Ascending aorta (tissue), 2 donors: ENCODE measurements at regions not wholly inside any gene's neighbourhood (a gene's known extent, or its start where the extent isn't known, plus 50 kb on each side); places are given as distances from the start of the nearest gene placed in this dataset.
A peak's percentile ranks its signal among the peaks of the same experiment; 100 is the strongest.
"Not testable (repeated sequence)": the region's sequence is repeated elsewhere in the genome, so short reads cannot be mapped to it uniquely, and the experiment has no call there.

Experiments
- DNase-seq, 2 donors: peaks; one replicate each; pipeline ENCODE4 v3.0.0-alpha.2; 2019; ENCODE audit warnings: low spot score in 2 of 2
- H3K27ac ChIP-seq, 2 donors: fragments of 200-600 bp; sonication (generic); one replicate each; pipeline ENCODE4 v1.5.1; 2016 to 2017; ENCODE audit warnings: mild to moderate bottlenecking in 1 of 2
- H3K27me3 ChIP-seq: fragments of 200-600 bp; sonication (generic); one replicate; pipeline ENCODE4 v1.5.1; 2017
- H3K36me3 ChIP-seq, 2 donors: fragments of 200-600 bp; sonication (generic); one replicate each; pipeline ENCODE4 v1.5.1; 2016
- H3K4me1 ChIP-seq, 2 donors: fragments of 200-600 bp; sonication (generic); one replicate each; pipeline ENCODE4 v1.5.1; 2016 to 2017; ENCODE audit warnings: mild to moderate bottlenecking in 1 of 2
- H3K4me3 ChIP-seq, 2 donors: fragments of 200-600 bp; sonication (generic); one replicate each; pipeline ENCODE4 v1.5.1; 2016 to 2017; ENCODE audit warnings: mild to moderate bottlenecking in 1 of 2
- H3K9me3 ChIP-seq, 2 donors: fragments of 200-600 bp; sonication (generic); one replicate each; pipeline ENCODE4 v1.5.1; 2016
- intact Hi-C: fragments of 100-400 bp; cut with DNase I; formaldehyde crosslinking; loops from one replicate; pipeline ENCODE4 v1.15.1; 2023
- TF ChIP-seq, protein P1 (sequence below), 3 experiments: fragments of 200-600 bp in 2 of 3; fragments of 450-650 bp in 1 of 3; sonication (generic) in 2 of 3; IDR thresholded peaks; one replicate each; pipeline ENCODE4 v1.5.1; 2016 to 2019; ENCODE audit warnings: antibody characterized with exemption in 3 of 3, mild to moderate bottlenecking in 1 of 3, moderate library complexity in 1 of 3

DNA sequence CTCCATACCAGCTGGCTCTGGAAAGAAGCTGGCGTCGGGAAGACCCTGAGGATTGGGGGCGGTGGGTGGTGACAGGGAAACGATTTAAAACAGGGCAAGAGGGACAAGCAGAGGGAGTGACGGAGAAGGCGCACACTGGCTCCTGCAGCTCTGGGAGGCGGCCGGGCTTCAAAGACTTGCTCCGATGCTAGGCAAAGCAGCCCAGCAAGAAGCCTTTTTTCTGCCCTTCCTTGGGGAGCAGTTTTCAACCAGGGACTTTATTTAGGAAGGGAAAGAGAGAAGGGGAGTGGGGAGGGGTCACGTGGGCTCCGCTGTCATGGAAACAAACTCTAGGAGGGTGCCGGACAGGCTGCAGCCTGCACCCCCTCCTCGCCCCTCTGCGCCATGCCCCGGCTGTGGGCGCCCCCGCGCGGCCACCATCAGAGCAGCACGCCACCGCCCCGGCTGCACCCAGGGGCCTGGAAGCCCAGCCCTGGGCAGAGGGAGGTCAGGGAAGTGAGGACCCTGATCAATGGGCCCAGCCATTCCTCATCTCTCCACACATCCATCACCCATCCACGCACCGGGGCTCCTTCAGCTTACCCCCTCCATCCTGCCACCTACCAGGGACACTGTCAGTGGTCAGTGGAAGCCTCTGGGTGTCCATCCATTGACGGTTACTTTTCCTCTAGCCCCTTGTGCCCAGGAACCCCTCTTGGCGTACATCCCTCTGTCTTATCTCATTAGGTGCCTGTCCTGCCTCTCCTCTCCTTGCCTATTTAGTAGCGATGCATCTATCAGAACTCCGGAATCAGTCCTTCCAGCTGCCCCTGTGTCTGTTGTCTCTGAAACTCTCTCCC is 66.6 kb upstream of the CCDC167 start:
- peak overlapping the region; percentile 51 to 63 for H3K4me3 ChIP-seq
- intact Hi-C loops = loop anchor here (1.0 to 5.0 kb wide), 4 partner anchors 82 to 241 kb away; no protein-coding TSS in a partner anchor
- TF ChIP-seq, protein P1, sequence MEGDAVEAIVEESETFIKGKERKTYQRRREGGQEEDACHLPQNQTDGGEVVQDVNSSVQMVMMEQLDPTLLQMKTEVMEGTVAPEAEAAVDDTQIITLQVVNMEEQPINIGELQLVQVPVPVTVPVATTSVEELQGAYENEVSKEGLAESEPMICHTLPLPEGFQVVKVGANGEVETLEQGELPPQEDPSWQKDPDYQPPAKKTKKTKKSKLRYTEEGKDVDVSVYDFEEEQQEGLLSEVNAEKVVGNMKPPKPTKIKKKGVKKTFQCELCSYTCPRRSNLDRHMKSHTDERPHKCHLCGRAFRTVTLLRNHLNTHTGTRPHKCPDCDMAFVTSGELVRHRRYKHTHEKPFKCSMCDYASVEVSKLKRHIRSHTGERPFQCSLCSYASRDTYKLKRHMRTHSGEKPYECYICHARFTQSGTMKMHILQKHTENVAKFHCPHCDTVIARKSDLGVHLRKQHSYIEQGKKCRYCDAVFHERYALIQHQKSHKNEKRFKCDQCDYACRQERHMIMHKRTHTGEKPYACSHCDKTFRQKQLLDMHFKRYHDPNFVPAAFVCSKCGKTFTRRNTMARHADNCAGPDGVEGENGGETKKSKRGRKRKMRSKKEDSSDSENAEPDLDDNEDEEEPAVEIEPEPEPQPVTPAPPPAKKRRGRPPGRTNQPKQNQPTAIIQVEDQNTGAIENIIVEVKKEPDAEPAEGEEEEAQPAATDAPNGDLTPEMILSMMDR (IDR thresholded peaks at IDR 0.05) = peak; percentile 82 to 92 (median 83)
- no peak overlapping the region for H3K27ac ChIP-seq
- no peaks in the 10 kb centered on the region for H3K27me3 ChIP-seq
- H3K36me3 ChIP-seq = no peaks in the 10 kb centered on the region
- DNase-seq = no peak
- H3K4me1 ChIP-seq = peaks cover 0 to 15% of the 10 kb centered on the region in 2 donors
- H3K9me3 ChIP-seq = no peaks in the 10 kb centered on the region

DNA sequence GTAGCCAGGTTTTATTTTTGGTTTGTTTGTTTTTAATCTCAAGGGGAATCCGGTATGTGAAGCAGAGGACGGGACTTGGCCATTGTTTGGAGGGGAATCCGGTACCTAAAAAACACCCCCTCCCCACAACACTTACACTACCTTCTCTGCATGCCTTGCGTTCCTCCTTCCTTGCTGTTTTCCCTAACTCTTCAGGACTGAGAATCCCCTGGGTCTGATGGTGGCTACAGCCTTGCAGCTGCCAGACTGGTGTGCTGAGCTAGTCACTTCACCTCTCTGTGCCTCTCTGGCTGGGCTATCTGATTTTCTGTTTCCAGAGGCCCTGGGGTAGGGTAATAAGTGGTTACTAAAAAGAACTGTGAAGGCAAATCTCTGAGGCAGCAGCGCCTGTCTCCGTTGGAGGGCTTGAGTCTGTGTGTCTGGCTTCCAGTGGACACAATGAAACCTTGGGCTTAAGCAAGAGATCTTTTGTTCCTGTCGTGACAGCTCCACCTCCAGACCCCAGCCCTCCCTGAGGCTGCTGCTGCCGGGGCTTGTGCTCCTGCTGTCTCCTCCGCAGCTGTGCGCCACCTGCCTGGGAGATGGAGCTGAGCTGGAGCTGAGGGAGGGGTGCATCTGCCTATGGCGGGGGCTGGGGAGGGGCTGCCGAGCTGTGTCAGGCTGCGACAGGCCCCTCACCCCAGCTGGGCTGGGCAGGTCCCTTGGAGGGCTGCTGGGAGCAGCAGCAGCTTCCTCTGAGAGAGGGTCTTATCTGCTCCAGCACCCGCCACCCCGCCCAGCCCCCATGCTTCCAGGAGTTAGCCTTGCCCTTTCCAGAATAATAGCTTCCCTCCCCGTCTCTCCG is 65.8 kb upstream of the CCDC167 start:
- TF ChIP-seq, protein P1 (IDR thresholded peaks at IDR 0.05) = peak in 1 of 3 experiments; percentile 31

DNA sequence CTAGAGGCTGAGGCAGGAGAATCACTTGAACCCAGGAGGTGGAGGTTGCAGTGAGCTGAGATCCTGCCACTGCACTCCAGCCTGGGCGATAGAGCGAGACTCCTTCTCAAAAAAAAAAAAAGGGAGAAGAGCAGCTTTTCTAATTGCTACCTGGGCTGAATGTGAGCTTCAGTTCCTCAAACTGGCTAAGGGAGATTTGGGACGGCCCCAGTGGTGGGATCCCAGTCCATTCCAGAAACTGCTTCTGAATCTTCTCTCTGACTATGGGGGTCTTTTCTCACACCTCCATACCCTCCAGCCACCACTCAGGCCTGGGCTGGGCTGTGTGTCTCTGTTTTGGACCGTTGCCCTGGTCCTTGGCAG is 63.2 kb upstream of the CCDC167 start:
- H3K27me3 ChIP-seq, H3K4me3 ChIP-seq, H3K36me3 ChIP-seq, DNase-seq, H3K27ac ChIP-seq, H3K9me3 ChIP-seq, intact Hi-C loops: not testable (repeated sequence)
- H3K4me1 ChIP-seq = peaks cover 0 to 15% of the 10 kb centered on the region in 2 donors

More for the DNA sequence above, 65.8 kb upstream of the CCDC167 start:
- Histone ChIP-seq H3K9me3 (no peaks in the 10 kb centered on the region), H3K4me3 (peak overlapping the region; percentile 51 to 63), H3K36me3 (no peaks in the 10 kb centered on the region), H3K27ac (no peak overlapping the region), H3K4me1 (peaks cover 0 to 15% of the 10 kb centered on the region in 2 donors), H3K27me3 (no peaks in the 10 kb centered on the region)
- intact Hi-C loops = loop anchor here (1.0 to 5.0 kb wide), 4 partner anchors 81 to 240 kb away; no protein-coding TSS in a partner anchor
- DNase-seq = no peak

DNA sequence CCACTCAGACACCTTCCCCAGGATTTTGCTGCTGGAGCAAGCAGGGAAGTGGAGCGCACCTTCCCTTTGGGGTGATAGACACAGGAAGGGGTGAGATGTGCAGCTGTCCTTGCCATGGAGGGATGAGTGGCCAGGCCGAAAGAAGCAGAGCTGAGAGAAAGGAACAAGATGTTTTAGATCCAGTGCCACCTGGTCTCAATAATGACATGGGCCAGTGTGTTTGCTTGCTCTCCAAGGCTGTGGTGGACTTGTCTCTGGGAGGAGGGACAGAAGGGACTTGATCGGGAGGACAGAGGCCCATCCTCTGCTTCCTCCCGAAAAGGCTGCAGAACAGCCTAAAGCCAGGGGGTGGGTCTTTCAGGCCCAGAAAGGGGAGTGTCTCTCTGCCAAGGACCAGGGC is 61.7 kb upstream of the CCDC167 start:
- H3K9me3 ChIP-seq = no peaks in the 10 kb centered on the region
- H3K4me1 ChIP-seq = peaks cover 0 to 14% of the 10 kb centered on the region in 2 donors
- no peak overlapping the region for H3K4me3 ChIP-seq
- TF ChIP-seq, protein P1 (IDR thresholded peaks at IDR 0.05) = no peak
- H3K27me3 ChIP-seq = no peaks in the 10 kb centered on the region
- intact Hi-C loops = no loop called here
- H3K27ac ChIP-seq = no peak overlapping the region
- no peaks in the 10 kb centered on the region for H3K36me3 ChIP-seq
- no peak for DNase-seq

DNA sequence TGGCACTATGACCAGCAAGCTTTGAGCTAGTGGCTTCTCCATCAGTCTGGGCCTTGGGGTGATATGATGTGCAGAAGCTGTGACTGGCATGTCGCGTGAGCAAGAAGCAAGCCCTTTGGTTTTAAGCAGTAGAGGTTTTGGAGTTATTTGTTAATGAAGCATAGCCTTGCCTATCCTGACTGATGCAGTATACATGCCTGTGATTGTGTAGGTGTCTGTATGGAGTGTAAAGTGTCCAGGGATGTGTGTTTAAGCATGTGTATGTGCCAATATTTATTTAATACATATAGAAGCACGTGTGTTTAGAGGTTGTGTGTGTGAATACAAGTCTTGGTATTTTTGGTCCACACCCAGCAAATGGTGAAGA is 61.0 kb upstream of the CCDC167 start:
- H3K27me3 ChIP-seq = no peaks in the 10 kb centered on the region
- H3K27ac ChIP-seq = no peak overlapping the region
- no peaks in the 10 kb centered on the region for H3K36me3 ChIP-seq

More for the DNA sequence above, 61.0 kb upstream of the CCDC167 start:
- H3K4me1 ChIP-seq = peaks cover 0 to 9% of the 10 kb centered on the region in 2 donors
- H3K9me3 ChIP-seq = no peaks in the 10 kb centered on the region
- no peak for DNase-seq
- TF ChIP-seq, protein P1 (IDR thresholded peaks at IDR 0.05) = no peak
- intact Hi-C loops = no loop called here
- H3K4me3 ChIP-seq = no peak overlapping the region
